ENCODE measurements at regions not wholly inside any gene's neighbourhood (a gene's known extent, or its start where the extent isn't known, plus 50 kb on each side); places are given as distances from the start of the nearest gene placed in this dataset.
"Not testable (repeated sequence)": the region's sequence is repeated elsewhere in the genome, so short reads cannot be mapped to it uniquely, and the experiment has no call there.

DNA sequence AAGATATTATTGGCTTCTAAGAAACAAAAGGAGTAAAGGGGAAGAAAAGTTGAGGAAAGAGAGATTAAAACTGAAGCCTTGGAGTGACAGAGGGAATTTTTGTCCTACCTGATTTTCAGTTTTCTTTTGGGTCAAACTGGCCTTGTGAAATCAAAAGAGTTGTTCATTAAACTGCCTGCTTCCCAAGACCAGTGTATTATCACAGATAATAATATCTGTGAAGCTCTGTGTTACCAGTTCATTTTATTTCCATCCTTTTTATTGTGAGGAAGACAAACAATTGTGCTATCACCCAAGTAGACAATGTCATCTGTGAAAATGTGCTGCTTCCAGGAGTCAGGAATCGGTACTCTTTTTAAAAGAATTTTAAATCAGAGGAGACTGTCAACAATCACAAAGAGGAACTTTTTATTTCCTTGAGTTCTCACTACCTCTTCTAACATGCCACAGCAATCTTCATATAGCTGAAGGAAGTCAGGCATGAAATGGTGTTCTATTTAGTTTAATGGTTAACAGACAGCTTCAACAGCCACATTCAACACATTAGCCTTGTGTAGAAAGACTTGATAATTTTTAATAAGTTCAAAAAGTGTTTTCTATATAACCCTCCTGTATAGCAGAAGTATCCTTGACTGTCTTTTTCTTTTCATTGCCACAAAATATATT, 554.8 kb downstream of the PIK3C3 start:
- intact Hi-C loops (cut with DNase I), result no loop called here
- DNase-seq (ENCODE audit: low spot score) (no peak), ATAC-seq (no peak)

DNA sequence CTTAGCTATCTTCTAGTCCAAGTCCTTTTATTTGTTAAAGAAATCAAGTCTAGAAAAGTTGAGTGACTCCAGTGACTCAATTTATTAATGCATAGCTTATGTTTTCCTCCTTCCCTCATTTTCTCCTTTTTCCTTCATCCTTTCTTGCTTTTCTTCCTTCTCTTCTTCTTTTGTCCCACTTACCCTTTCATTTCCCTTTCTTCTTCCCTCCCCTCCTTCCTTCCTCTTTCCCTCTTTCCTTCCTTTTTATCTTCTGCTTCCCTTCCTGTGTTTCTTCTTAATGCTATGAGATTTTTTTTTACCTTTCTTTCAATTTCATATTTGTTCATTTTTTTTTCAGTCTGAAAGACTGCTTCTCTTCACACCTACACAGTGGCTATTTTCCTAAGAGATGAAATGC, 555.5 kb downstream of the PIK3C3 start:
- intact Hi-C loops (cut with DNase I), result no loop called here
- ATAC-seq (no peak), DNase-seq (ENCODE audit: low spot score) (no peak)

DNA sequence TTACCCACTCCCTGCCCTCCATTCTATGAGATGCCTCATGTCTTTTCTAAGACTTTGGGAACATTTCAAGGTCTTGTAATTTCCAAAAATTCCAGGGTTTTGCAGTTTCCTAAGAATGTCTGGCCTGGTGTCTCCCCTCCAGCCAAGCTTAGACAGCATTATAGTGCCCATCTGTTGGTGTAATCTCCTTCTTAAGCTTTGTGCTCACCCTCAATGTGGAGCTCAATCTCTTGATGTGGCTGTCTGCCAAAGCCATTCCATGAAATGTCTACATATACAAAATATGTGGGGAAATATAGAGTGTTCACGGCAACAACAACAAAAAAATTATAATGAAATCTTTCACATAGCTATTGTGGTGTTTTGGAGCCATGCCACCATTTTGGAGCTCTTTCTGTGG, 558.4 kb downstream of the PIK3C3 start:
- no peak for DNase-seq (ENCODE audit: low spot score)
- no peak for ATAC-seq
- intact Hi-C loops (cut with DNase I), result no loop called here

DNA sequence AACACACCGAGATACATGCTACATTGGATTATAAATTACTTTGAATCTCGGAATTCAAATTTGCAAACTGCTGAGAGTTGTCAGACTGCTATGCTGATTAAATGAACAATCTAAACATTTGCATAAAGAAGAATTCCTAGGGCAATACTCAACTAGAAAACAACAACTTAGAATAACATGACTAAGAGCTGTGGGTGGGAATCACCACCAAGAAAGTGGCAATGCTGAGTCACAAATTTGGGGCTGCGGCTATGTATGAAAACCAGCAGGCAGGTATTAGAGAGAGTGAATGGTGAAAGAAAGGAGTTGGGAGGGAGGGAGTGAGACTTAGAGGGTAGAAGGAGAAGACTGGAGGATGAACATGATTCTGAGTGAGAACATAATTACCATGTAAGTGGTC, 559.5 kb downstream of the PIK3C3 start:
- intact Hi-C loops (cut with DNase I), result no loop called here
- no peak for DNase-seq (ENCODE audit: low spot score)

DNA sequence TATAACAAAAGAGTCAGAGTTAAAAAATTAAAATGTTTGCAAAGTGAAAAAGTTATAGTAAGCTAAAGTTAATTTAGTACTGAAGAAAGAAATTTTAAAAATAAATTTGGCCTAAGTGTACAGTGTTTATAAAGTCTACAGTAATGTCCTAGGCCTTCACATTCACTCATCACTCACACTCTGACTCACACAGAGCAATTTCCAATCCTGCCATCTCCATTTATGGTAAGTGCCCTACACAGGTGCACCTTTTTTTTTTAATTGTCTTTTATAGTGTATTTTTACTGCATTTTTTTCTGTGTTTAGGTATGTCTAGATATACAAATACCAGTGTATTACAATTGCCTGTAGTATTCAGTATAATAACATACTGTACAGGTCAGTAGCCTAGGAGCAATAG, 562.9 kb downstream of the PIK3C3 start:
- no peak for DNase-seq (ENCODE audit: low spot score)
- no peak for ATAC-seq
- intact Hi-C loops (cut with DNase I), result no loop called here

More for the DNA sequence above, 559.5 kb downstream of the PIK3C3 start:
- ATAC-seq, result no peak

DNA sequence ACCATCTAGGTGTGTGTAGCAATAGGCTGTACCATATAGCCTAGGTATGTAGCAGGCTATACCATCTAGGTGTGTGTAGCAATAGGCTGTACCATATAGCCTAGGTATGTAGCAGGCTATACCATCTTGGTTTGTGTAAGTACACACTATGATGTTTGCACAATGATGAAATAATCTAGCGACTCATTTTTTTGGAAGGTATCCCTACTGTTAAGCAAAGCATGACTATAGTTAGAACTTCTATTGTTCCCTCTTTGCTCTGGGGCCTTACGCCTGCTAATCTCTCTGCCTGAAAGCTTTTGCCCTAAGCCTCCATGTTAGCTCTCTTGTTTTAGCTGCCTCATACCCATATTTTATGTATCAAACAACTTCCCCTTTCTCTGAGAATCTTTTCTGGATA, 563.3 kb downstream of the PIK3C3 start:
- intact Hi-C loops (cut with DNase I); DNase-seq (ENCODE audit: low spot score); ATAC-seq: not testable (repeated sequence)

DNA sequence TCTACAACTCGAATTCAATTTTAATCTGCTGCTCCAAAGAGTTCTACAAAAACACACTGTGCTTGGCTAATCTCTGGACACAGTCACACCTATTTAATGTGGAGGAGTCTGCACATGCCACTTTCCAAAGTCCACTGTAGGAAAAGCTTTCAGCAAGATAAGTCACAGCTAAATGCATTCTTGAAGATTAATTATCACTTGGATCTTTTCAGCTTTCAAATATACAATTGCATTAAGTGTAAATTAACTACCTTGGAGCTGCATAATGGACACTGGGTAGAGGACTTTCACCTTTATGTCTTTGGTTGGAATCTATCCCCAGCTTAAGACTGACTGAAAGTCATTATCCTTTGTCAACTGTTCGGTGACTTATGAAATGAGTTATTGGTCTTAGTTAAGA, 565.1 kb downstream of the PIK3C3 start:
- no peak for ATAC-seq

DNA sequence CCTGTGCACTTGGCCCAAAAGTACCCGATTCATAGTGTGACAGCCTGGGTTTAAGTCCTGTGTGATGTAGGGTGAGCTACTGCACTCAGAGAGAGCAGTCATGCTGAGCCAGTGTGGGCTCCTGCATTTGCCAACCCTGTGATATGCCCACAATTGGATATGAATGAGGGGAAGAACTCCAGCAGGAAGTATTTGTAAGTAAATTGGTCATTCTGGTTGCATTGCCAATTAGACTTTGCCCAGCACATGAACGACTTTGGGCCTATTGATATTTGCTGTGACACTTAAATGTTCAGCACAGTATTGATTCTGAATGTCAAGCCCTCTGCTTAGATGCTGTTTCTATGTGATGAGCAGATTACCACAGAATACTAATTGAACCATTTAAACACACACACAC, 570.9 kb downstream of the PIK3C3 start:
- ATAC-seq (no peak), DNase-seq (ENCODE audit: low spot score) (no peak)
- intact Hi-C loops (cut with DNase I), result no loop called here

More for the DNA sequence above, 565.1 kb downstream of the PIK3C3 start:
- no peak for DNase-seq (ENCODE audit: low spot score)
- intact Hi-C loops (cut with DNase I), result no loop called here

DNA sequence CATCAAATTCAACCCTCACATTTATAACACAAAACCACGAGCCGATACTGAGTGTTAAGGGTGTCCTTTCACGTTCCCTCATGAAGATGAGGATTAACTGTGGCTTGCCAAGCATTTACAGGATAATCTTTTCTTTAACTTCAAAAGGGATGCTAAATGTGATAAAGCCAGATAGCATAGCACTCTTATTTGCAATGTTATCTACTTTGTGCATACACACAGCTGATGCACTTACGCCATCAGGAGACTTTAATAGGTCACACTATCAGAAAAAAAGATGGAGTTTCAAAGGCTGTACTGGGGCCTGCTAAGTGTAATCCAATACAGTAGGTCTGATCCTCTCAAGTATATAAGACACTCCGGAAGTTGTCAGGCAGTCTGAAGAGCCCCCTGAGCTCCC, 572.7 kb downstream of the PIK3C3 start:
- intact Hi-C loops (cut with DNase I), result no loop called here
- ATAC-seq (no peak), DNase-seq (ENCODE audit: low spot score) (no peak)

DNA sequence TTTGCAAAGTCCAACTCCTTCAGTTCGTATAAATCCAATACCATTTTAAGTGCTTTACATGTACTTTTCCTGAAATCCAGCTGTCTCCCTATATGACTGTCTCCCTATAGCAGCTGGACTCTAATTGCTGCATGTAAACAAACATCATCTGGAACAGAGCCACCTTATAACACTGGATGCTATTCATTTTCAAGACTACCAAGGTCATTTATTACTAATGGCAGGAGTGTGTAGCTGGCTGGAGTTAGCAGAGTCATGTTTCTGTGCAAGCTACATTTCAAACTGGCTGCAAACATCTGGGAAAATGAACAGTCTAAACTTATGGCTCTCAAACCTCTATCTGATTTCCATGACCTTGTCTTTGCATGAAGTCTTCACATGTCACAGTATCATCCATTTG, 575.2 kb downstream of the PIK3C3 start:
- intact Hi-C loops (cut with DNase I), result no loop called here
- no peak for ATAC-seq
- no peak for DNase-seq (ENCODE audit: low spot score)

DNA sequence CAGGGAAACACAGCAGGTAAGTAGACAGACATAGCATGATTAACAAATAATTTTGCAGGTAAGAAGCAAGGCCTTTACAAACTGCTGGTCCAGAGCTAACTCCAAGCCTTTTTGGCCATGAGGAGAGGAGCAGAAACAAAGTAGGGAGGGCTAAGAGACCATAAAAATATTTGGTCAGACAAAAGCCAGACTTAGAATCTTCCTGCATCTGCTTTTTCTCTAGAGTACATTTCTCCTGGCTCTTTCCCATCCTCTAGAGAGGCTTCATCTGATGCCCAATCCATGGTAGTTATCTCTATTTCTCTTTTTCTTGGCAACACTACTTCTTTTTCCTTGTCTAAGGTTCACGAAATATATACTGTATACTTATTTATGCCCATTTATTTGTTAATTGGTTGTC, 577.1 kb downstream of the PIK3C3 start:
- ATAC-seq, result no peak
- intact Hi-C loops (cut with DNase I), result no loop called here
- no peak for DNase-seq (ENCODE audit: low spot score)

DNA sequence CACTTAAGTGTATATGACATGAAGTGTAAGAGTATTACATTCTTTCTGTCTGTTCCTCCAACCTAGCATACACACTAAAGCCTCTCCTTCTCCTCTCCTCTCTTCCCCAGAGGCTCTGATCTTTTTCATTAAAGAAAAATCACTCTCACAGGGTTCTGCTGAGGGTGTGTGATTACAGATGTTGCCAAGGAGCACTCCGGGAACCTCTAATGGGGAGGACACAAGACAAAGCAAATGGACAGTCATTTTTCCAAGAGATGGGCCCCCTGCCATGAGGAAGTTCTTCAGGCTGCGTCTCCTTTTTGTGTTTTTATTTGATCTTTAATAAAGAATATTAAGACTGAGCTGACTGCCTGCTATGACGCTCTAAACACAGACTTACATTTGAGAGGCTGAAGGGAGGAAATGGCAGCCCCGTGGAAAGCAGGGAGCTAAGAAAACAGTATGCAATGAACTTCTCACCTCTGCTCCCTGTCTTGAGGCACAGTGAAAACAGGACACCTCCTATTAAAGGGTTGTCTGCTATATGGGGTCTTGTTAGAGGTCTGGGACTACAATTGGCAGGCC, 578.1 kb downstream of the PIK3C3 start:
- intact Hi-C loops (cut with DNase I), result no loop called here
- ATAC-seq (no peak), DNase-seq (ENCODE audit: low spot score) (no peak)

DNA sequence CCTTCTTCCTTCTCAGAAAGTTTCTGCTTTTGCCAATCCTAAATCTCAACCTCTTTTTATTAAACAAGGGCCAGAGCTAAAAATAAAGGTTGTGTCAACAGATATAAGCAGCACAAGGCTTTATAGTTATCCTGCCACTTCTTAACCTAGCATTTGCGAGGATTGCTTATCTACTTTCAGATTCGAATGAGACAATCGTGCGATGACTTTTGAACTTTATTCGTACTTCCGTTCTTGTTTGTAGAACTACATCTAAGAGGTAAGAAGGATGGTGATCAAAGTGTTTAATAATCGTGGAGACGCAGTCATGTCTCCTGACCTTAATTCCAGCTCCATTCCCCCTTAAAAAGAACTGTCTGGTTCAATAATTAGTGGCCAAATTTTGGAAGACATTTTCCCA, 578.6 kb downstream of the PIK3C3 start:
- DNase-seq (ENCODE audit: low spot score) (no peak), ATAC-seq (no peak)
- intact Hi-C loops (cut with DNase I), result no loop called here

DNA sequence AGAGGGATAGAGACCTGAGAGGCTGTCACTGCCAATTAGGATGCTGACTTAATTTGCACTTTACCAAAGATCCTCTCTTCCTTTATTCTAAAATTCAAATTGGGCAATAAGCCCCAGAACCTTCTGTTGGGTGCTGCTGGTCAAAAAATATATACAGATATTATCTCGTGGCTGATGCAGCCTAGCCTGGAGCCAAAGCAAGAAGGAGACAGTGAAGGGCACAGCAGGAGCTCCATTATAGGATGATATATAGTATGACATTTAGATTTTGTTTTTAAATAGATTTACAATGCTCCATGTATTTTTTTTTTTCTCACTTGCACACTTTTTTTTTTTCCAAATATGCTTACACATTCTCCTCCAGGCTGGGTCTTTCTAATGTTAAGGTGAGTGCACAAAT, 579.3 kb downstream of the PIK3C3 start:
- ATAC-seq, result no peak
- no peak for DNase-seq (ENCODE audit: low spot score)
- intact Hi-C loops (cut with DNase I), result no loop called here

DNA sequence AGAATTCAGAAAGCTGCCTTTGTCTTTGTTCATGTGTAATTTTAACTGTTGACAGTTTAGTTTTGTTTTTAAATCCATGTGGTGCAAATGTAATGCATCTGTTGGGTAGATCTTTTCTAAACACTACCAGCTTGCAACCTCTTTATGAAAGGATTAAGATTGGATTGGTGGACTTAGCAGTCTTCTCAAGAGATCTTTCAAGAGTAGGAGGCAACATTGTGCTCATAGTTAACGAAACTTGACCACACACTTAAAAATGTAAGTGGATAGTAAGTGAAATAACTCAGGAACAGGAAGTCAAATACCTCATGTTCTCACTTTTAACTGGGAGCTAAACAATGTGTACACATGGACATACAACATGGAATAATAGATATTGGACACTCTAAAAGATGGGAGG, 579.0 kb downstream of the RIT2 start:
- ATAC-seq (no peak), DNase-seq (ENCODE audit: low spot score) (no peak)
- intact Hi-C loops (cut with DNase I), result no loop called here

DNA sequence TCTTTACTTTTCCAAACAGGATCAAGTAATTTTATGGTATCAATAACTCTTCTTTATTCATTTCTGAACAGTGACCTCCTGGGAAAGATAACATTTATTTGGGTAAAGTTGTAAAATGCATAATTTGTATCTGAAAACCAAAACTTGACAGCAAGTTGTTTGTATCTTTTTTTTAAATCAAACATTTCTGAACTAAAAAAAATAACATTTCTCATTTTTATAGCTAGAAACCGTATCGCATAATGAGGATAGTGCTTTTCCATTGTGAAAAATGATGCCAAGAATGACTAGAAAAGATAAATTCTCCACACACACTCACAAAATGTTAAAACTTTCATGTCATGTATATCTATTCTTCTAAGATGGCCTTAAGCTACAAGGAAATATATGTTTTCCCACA, 578.2 kb downstream of the RIT2 start:
- no peak for ATAC-seq
- no peak for DNase-seq (ENCODE audit: low spot score)
- intact Hi-C loops (cut with DNase I), result no loop called here

DNA sequence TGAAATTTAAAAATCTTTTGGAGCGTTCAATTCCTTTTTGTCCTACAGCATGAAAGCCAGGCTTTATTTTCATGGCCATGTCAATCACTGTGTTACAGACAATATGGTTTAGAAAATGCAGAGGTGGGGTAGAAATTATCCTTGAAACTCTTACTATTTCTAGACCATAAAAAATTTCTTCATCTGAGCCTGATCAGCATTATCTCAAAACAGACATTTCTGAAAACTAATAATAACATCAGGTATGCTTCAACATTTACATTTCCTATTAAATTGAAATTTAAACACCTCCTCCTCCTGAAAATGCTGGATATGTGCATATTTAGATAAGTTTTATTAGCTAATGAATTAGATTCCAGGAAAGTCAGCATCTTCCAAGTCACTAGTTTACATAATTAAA, 570.6 kb downstream of the RIT2 start:
- intact Hi-C loops (cut with DNase I), result no loop called here
- ATAC-seq (no peak), DNase-seq (ENCODE audit: low spot score) (no peak)

DNA sequence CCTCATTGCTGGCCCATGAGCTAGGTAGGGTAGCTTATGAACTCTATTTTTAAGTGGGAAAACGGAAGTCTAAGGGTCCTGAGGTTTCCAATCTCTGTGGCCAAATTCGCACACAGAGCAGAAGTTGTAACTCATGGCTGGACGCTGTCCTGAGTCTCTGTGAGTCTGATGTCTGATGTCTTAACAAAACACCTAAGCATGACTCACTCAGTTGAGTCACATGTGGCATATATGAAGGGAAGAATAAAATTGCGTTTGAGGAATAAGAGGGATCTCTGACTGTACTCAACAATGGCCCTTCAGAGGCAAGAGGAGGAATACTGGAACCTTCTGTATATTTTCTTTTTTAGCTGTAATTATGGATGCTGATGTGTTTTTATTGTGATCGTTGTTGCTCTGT, 569.7 kb downstream of the RIT2 start:
- intact Hi-C loops (cut with DNase I), result no loop called here
- ATAC-seq, result no peak
- no peak for DNase-seq (ENCODE audit: low spot score)

DNA sequence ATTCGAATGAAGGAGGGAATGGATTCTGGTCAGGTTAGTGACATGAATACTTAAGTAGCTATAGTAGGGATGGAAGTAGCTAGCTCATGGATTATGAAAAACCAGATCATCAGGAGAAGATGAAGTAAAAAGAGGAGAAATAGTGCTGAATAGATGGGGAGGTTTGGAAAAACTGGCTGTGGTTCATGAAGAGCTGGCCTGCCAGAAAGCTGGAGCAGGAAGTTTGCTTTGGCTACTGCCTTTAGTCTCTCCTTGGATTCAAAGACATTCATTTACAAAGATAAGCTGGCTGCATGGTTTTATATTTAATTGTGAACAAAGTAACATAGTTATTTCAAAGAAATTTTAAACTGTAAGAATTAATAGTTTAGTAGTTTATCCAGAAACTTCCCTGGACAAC, 567.0 kb downstream of the RIT2 start:
- intact Hi-C loops (cut with DNase I), result no loop called here
- no peak for DNase-seq (ENCODE audit: low spot score)
- ATAC-seq, result no peak

DNA sequence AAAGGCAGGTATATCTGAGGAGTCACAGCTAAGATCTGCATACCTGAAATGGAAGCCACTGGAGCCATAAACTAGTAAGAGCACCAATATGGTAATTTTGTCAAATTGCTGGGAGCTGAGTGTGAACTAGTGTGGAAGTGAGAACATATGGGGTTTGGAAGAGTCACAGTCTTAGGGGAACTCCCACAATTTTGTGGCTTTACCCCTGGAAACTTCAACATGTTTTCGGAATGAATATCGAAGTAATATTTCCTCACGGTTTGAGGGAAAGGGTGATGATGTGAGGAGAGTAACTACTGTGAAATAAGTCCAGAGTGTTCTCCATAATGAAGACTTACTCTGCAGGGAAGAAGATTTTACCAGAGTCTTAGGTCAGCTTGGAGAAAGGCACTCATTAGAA, 565.9 kb downstream of the RIT2 start:
- no peak for ATAC-seq
- no peak for DNase-seq (ENCODE audit: low spot score)
- intact Hi-C loops (cut with DNase I), result no loop called here

DNA sequence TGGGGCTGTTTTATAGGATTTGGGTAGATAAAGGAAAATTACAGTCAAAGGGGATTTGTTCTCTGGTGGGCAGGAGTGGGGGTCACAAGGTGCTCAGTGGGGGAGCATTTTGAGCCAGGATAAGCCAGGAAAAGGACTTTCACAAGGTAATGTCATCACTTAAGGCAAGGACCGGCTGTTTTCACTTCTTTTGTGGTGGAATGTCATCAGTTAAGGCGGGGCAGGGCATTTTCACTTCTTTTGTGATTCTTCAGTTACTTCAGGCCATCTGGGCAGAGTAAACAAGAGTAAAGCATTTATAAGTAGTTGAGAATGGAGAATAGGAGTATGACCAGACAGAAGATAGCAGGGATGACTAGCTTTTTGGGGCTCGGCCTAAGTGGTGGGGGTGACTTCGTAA, 562.9 kb downstream of the RIT2 start:
- DNase-seq (ENCODE audit: low spot score); ATAC-seq; intact Hi-C loops (cut with DNase I): not testable (repeated sequence)

Measured in sciatic nerve (tissue), 2 donors.